Bone marrow (tissue), 2 donors: ENCODE measurements at regions not wholly inside any gene's neighbourhood (a gene's known extent, or its start where the extent isn't known, plus 50 kb on each side); places are given as distances from the start of the nearest gene placed in this dataset.
"Not testable (repeated sequence)": the region's sequence is repeated elsewhere in the genome, so short reads cannot be mapped to it uniquely, and the experiment has no call there.

Source experiments
- DNase-seq, 2 donors: peaks; one replicate each; lab custom pipeline; 2025; lab: John Stamatoyannopoulos, UW

DNA sequence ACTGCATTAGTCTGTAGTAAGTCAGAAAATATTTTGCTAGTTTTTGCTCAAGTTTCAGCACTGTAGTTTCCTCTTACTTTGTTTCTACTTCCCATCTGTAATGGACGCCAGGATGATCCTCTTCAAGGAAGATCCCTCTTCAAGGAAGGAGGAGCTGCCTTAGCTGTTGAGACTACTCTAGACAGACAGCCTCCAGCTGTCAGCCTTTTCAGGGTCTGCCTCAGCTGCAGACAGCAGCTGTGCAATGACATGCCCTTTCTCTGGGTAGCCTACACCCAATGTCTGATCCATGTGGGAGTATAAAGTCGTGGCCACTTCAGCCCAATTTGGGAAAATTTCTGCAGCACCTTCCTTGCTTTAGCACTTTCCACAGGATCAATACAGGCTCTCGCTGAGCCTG is 281.0 kb upstream of the MAOA start:
- DNase-seq: no peak

GRCh38 chrX:43380704-43381103 is 275.4 kb upstream of the MAOA start:
- DNase-seq: no peak

- DNase-seq: no peak
Measured at GRCh38 chrX:43386875-43387274, 269.2 kb upstream of the MAOA start.

- no peak for DNase-seq
Measured at GRCh38 chrX:43405191-43405590, 250.9 kb upstream of the MAOA start.

DNA sequence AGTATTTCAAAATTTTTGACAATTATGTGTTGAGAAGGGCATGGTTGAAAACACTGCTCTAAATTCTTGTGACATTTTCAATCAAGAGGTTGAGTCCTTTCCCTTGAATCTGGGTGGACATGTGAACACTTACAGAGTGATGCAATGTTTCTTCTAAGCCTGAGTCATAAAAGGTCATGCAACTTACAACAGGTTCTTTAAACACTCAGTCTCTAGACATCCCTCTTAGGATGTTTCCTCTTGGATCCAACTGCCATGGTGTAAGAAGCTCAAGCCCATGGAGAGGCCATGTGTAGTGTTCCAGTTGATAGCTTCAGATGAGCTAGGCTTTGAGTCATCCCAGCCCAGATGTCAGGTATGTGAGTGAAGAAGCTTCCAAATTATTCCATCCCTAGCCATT is 232.2 kb upstream of the MAOA start:
- no peak for DNase-seq

DNA sequence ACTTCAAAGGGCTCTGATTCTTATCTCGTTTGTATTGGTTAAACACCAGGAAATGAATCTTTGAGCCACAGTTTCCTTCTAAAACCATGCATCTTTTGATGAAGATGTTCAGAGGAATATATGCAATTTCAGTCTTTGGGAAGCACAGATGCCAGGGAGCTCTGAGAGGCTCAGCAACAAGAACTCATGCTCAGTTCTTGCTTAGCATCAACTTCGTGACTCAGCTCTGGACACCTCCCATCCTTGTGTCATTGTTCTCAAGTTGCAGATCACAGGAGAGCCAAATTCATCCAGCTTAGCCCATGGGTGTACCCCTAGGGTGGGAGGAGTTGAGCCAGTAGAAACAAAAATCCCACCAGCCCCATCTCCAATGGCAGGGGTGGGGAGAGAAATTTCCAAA is 219.6 kb upstream of the MAOA start:
- DNase-seq: no peak

DNA sequence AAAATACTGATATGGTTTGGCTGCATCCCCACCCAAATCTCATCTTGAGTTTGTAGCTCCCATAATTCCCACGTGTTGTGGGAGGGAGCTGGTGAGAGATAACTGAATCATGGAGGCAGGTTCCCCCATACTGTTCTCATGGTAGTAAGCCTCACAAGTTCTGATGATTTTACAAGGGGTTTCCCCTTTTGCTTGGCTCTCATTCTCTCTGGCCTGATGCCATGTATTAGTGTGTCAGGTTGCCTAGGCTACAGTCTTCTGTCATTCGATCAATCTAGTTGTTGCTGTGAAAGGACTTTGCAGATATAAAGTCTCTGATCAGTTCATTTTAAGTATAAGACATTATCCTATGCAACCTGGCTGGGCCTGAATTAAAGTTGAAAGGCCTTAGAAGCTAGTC is 209.3 kb upstream of the MAOA start:
- no peak for DNase-seq

- no peak for DNase-seq
Measured at GRCh38 chrX:43448688-43449087, 207.4 kb upstream of the MAOA start.

DNA sequence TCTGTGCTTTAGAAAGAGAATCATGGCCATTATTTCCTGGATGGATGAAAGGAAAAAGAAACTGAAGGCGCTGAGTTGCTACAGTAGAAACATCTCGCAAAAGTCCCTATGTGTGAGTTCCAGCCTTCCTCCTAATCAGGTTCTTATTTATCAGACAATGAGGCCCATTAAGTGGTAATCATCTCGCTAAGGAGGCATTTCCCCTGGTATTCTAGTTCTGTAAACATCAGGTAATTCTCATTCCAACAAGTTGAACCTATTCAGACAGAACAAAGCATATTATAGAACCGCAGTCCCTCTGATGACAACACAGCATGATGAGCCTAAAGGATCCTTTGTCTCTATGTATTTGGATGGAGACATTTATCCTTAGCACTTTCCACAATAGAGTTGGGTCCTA is 205.7 kb upstream of the MAOA start:
- no peak for DNase-seq

DNA sequence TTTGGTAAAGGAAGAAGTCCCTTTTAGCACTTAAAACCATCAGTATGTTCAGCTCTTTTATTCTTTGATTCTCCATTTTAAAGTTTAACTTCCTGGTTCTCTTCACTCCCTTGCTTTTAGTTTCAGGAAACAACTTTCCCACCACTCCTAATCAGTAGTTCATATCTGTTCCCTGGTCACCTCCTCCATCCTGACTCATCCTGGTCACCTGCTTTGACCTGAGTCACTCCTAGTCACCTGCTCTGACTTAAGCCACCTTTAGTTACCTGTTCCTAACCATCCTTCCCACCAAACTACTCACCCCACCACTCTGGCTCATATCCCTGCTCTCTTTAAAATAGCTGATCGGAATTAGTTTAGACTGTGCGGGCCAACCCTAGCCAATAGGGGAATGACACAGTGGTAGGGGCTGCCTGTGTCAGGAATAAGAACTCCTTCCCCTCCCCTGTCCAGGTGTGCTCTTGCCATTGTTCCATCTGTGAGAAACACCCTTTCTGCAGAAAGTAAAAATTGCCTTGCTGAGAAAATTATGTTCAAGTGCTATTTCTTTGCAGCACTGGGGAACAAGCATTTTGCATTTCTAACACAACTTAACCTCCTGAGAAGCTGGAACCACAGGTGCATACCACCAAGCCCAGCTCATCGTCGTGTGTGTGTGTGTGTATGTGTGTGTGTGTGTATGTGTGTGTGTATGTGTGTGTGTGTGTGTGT is 204.0 kb upstream of the MAOA start:
- not testable (repeated sequence) for DNase-seq

- DNase-seq: no peak
Measured at GRCh38 chrX:43456063-43456462, 200.0 kb upstream of the MAOA start.

GRCh38 chrX:43456906-43457305 is 199.2 kb upstream of the MAOA start:
- DNase-seq: no peak

GRCh38 chrX:43467608-43468234 is 188.4 kb upstream of the MAOA start:
- no peak for DNase-seq

- DNase-seq: no peak
Measured at GRCh38 chrX:43469391-43470054, 186.6 kb upstream of the MAOA start.

GRCh38 chrX:43474321-43474720 is 181.8 kb upstream of the MAOA start:
- no peak for DNase-seq

GRCh38 chrX:43479070-43479469 is 177.0 kb upstream of the MAOA start:
- no peak for DNase-seq

DNA sequence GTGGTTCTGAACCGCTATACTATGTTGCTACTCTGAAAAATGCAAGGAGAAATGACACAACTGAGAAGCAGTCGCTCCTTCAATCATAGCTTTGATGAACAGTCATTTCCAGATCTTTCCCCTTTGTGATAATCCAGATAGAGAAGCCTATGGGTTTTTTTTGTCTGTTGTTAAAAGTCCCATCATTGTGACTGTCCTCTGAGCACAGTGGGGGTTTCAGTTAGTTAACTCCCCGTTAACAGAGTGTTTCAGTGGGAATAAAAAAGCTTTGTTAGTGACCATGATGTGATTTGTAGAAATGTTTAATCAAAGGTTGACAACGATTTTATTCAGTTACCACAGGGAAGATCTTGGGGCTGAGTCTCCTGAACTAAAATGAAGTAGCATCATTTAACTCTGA is 176.2 kb upstream of the MAOA start:
- DNase-seq: no peak

GRCh38 chrX:43481576-43481975 is 174.5 kb upstream of the MAOA start:
- DNase-seq: no peak

DNA sequence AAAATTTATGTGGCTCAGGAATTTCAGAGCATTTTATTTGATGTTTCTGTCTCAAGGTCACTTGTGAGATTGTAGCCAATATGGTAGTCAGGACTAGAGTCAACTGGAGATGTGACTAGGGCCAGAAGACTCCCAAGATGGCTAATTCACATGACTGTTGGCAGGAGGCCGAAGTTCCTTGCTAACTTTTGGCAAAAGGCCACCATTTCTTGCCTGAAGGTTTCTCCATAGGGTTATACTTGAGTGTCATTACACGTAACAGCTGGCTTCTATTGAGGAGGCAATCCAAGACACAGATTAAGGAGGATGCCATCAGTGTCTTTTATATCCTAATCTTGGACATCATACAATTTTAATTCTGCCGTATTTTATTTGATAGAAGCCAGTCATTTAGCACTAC is 162.3 kb upstream of the MAOA start:
- DNase-seq: no peak

GRCh38 chrX:43500246-43500645 is 155.9 kb upstream of the MAOA start:
- no peak for DNase-seq

DNA sequence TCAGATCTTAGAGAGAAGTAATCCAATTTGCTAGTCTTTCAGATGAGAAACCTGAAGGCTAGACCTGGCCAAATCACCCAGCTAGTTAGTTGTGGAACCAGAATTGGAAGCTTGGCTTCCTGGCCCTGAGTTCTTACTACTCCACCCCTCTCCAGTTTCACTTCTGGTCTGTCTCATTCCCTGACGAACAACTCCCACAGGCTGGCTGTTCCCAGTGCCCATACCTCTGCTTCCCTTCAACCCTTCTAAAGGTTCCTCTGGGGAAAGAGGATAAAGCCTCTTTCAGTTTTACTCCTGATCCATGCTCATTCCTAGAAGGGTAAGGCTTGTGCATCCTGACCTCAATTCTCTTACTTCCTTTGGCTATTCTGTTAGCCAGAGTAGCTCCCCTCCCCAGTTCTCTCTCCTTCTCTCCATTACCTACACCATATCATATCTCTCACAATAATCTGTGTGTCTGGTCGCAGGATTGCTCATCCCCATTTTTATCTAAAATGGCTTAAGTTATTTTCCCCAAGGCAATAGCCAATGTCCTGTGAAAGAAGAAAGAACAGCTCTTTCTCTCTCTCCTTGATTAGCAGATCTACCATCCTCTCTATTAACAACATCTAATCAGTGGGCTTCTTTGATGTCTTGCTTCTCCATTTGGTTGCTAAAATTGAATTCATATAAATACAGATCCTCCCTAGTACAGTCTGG is 155.0 kb upstream of the MAOA start:
- DNase-seq: no peak

DNA sequence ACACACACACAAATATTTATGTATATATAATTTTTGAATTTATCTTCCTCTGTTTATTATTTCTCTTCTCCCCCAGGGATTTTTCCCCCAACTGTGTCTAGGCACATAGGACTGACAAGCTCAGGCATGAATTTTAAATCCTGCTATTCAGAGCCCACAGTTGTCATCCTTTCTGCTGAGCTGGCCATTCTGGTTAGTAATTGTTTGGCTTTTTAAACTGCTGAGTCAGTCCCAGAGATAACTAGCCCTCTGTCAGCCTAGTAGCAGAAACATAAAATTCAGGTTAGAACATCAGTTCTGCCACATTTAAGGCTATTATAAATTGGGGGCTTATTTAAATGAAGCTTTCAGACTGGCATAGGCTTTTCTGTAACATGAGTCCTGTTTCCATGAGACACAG is 151.7 kb upstream of the MAOA start:
- DNase-seq: no peak

GRCh38 chrX:43505769-43506168 is 150.3 kb upstream of the MAOA start:
- DNase-seq: no peak
